Stimulated activated CD8-positive, alpha-beta memory T cell treated with anti-CD3 and anti-CD28 coated beads, Interleukin-2, amount 100 ng/mL, for 1 hour (primary cell): ENCODE measurements at regions not wholly inside any gene's neighbourhood (a gene's known extent, or its start where the extent isn't known, plus 50 kb on each side); places are given as distances from the start of the nearest gene placed in this dataset.

ENCODE experiments used
- DNase-seq, 2 donors: peaks; one replicate each; pipeline ENCODE4 v3.0.0-alpha.2; 2020; ENCODE audit warnings: low read depth in 2 of 2

- DNase-seq = no peak
Observed at GRCh38 chr15:95556225-95556624, 774.3 kb upstream of the NR2F2 start.

DNA sequence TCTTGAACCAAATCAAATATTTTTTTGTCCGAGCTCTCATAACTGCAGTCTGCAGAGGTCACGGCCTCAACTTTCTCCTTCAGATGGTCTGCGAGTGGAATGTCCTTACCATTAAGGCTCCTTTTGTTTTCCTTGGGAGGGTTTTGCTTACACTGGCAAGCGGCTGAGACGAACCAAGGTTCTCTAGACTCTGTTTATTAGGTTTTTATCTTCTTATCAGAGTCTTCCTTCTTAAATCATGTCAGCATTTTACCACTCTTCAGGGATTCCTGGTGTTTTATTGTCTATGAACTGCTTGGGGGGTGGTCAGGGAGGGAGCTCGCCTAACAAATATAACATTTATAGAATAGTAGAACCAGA, 773.7 kb upstream of the NR2F2 start:
- DNase-seq = no peak

GRCh38 chr15:95557226-95558046, 773.1 kb upstream of the NR2F2 start:
- DNase-seq = no peak

GRCh38 chr15:95558131-95558530, 772.4 kb upstream of the NR2F2 start:
- no peak for DNase-seq

DNA sequence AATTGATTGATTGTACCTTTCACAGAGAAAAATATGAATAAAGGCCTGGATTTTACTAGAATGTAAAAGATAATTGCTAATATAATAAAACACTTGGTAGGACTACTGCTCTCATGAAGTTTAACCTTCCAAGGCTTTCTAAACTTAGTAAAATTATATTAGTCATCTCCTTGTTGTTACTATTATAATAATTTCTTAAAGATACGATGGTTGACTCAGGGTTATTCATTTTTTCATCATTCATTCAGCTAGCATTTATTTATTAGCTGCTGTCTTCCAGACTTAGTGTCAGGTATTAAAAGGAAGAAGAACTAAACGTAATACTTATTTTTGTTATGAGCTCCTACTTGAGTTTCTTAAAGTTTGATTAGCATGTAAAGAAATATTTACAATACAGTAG, 771.6 kb upstream of the NR2F2 start:
- no peak for DNase-seq

GRCh38 chr15:95559875-95560394, 770.6 kb upstream of the NR2F2 start:
- no peak for DNase-seq

- no peak for DNase-seq
Observed at GRCh38 chr15:95561463-95561862, 769.0 kb upstream of the NR2F2 start.

GRCh38 chr15:95563634-95564033, 766.9 kb upstream of the NR2F2 start:
- no peak for DNase-seq

DNA sequence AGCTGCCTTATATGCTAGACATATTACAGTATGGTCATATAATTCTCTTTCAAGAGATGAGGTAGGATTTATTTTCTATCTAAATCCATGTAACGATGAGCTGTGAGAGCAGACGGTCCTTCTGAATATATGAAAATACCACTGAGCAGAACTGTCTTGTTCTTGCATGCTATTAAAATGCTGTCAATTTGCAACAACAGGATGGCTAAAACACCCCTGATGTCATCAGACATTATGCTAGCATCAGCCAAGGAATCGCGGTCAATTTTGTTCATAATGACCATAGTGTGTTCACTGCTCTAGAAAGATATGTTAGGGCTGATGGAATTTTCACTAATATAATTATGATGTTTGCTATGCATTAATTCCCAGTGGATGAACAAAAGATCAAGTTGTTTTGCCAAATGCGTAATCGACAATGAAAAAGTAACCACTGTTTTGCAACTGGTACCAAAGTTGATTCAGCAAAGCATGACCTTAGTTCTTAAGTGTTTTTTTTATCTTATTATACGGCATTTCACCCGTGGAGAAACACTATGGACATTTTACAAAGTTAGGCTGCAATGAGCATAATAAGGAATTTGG, 765.4 kb upstream of the NR2F2 start:
- DNase-seq = no peak

GRCh38 chr15:95565690-95566089, 764.8 kb upstream of the NR2F2 start:
- DNase-seq = no peak

DNA sequence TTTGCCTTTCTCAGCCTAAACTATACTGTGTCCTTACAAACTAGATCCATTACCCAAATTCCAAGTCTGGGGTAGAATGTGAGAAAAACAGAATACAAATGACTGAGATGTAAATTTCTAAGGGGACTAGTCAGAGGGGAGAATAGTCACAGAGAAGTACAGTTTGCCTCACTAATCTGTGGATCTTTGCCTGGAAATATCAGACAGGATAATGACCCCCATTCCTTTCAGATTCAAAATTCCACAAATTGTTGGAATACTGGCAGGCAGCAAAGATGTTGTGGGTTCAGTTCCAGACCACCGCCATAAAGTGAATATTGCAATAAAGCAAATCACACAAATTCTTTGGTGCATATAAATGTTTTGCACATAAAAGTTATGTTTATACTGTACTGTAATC, 762.8 kb upstream of the NR2F2 start:
- no peak for DNase-seq

DNA sequence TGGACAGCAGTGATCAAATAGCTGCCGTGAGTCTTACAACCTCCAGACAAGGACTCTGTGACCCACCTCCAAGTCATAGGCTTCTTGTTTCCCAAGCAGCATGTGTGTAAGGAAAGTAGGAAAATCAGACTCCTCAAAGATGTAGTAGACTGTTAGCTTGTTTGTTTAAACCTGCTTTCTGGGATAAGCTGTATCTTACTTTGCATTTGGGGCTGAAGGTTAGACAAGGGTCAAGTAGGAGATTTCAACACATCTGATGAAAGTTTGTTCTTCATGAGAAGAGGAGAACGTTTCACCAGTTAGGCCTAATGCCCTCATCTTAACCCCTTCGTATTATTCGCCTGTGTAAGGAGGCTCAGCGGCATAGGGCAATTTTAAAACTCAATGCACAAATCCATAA, 756.4 kb upstream of the NR2F2 start:
- no peak for DNase-seq

DNA sequence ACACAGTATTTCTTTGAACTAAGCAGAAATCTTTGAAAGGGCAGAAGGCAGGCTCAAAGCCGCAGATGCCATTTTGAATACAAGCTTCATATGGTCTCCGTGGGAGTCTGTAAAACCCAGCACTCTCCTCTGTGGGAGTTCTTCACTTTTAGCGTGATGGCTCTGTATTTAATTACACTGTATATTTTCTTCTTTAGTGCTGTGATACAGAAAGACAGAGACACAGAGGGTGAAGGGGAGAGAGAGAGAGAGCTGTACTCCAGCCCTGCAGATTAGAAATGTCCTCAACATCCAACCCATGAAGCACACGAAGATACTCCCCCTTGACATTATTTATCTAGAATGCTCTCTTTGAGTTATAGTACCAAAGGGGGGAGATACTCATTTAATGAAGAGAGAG, 752.6 kb upstream of the NR2F2 start:
- no peak for DNase-seq

DNA sequence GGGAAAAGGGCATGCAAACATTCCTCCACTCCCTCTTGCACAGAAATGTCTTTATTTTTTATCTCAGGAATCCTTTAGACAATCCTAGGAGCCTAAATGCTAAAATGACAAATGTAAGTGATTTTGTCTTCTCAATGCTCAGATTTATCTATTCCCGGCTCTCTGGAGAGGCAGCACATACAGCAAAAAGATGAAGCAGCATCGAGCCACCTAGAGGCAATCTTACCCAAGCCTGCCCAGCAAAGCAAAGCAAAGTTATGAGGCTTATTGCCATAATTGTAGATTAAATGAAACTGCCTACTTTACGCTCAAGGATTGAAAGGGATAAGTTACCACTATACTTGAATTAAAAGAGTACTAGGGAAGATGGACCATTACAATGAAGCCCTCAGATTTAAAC, 750.4 kb upstream of the NR2F2 start:
- no peak for DNase-seq

DNA sequence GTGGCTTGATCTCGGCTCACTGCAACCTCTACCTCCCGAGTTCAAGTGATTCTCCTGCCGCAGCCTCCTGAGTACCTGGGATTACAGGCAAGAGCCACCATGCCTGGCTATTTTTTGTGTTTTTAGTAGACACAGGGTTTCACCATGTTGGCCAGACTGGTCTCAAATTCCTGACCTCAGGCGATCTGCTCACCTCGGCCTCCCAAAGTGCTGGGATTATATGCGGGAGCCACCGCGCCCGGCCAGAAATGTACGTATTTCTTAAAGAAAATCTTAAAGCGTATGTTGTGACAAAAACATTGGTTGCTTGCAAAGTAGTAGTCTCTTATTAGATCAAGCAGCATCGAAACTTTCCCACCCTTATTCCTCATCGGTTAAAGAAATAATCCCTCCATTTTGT, 748.9 kb upstream of the NR2F2 start:
- no peak for DNase-seq

- DNase-seq = no peak
Observed at GRCh38 chr15:95584088-95584487, 746.4 kb upstream of the NR2F2 start.

- DNase-seq = no peak
Observed at GRCh38 chr15:95588056-95588455, 742.4 kb upstream of the NR2F2 start.

GRCh38 chr15:95590533-95591044, 739.9 kb upstream of the NR2F2 start:
- DNase-seq = no peak

DNA sequence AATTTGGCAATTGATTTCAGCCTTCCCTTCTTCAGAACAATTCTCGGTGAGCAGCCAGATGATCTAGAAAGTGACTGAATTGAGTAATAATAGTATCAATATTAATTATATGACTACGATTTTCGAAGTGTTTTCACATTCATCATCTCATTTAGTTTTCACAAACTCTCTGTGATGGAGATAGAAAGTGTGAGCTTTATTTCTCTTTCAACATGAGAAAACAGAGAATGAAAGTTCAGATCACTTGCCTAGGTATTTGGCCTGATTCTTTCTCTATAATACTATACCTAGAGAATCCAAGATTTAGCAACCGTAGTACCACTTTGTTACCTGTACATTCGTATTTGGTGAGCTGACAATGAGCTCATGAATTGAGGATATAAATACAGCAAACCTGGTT, 739.2 kb upstream of the NR2F2 start:
- DNase-seq = no peak

DNA sequence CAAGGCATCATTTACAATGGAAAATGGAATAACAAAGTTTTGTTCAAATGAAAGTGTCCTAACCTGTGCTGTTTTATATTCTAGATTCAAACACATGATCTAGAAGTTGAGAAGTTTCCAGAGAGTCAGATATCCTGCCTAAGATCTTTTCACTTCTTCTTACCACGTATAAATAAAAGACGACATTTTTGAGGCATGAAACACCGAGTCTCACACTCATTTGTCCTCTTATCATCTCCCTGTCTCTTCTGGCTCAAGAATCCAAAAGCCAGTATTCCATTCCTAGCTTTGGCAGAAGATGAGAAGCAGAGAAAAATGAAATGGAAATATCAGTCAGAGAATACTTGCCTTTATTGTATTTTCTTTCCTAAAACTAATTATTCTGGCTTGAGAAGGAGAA, 738.6 kb upstream of the NR2F2 start:
- DNase-seq = no peak

DNA sequence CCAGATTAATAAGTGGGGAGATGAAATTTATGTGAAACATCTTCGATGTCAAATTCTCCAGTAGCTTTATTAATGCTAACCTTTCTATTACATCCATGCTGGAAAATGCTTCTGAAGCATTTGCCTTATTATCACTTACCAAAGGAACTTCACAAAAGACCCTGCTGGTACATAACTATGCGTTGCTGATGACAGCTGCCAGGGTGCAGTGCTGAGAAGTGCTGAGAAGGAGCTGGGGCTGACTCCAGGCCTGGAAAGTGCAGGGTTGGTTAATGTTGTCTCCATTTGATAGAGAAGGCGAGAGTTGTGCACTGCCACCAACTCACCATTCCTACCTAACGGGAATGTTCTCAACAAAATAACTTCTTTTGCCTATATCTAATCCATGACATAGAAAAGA, 736.0 kb upstream of the NR2F2 start:
- DNase-seq = no peak

GRCh38 chr15:95595759-95596158, 734.7 kb upstream of the NR2F2 start:
- no peak for DNase-seq

DNA sequence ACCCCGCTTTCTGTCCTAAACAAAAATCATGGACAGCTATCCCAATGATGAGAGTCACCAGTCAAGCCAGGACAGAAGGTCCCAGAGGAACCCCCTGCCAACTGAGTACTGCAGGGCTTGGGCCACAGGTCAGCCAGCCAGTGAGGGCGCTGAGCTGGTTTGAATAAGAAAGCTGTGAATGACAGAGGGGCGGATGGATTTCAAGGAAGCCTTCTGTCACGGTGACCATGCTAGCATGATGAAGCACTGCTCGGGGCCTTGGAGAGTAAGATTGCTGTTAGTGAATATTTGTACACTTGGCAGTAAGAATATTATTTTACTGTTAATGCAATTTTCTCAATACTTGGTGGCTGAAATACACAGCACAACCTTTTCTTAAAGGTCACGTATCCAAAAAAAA, 734.0 kb upstream of the NR2F2 start:
- DNase-seq = no peak
